Esophagus squamous epithelium (tissue), 4 donors: ENCODE measurements at regions not wholly inside any gene's neighbourhood (a gene's known extent, or its start where the extent isn't known, plus 50 kb on each side); places are given as distances from the start of the nearest gene placed in this dataset.

Experiments
- POLR2A ChIP-seq, 4 donors: fragments of 450-650 bp; IDR thresholded peaks; one replicate each; pipeline ENCODE4 v1.6.1; 2017; ENCODE audit warnings: antibody characterized with exemption in 4 of 4, mild to moderate bottlenecking in 4 of 4, moderate library complexity in 3 of 4
- TF ChIP-seq, protein P1 (sequence below), 6 experiments: fragments of 450-650 bp in 4 of 6; fragments of 200-600 bp in 2 of 6; sonication (generic) in 2 of 6; IDR thresholded peaks; one replicate each; pipeline ENCODE4 v1.5.1; 2016 to 2019; ENCODE audit warnings: antibody characterized with exemption in 6 of 6, mild to moderate bottlenecking in 4 of 6, moderate library complexity in 4 of 6

DNA sequence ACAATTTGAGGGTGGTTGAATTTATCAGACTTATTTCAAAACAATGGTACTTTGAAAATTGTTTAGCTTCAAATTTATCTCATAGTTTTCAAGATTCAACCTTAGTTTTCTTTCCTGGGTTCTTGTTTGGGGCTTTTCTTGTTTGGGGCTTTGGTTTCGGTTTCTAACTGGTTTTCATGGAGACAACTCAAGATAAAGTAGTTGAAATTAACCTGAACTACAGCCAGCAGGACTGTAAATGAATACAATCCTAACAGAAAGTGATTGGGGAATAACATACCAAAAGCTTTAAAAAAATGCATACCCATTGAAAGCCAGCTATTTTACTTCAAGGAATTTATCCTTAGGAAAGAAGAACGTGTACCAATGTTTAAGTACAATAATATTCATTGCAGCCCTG lies 133.5 kb upstream of the SLC14A2 start:
- TF ChIP-seq, protein P1, sequence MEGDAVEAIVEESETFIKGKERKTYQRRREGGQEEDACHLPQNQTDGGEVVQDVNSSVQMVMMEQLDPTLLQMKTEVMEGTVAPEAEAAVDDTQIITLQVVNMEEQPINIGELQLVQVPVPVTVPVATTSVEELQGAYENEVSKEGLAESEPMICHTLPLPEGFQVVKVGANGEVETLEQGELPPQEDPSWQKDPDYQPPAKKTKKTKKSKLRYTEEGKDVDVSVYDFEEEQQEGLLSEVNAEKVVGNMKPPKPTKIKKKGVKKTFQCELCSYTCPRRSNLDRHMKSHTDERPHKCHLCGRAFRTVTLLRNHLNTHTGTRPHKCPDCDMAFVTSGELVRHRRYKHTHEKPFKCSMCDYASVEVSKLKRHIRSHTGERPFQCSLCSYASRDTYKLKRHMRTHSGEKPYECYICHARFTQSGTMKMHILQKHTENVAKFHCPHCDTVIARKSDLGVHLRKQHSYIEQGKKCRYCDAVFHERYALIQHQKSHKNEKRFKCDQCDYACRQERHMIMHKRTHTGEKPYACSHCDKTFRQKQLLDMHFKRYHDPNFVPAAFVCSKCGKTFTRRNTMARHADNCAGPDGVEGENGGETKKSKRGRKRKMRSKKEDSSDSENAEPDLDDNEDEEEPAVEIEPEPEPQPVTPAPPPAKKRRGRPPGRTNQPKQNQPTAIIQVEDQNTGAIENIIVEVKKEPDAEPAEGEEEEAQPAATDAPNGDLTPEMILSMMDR (IDR thresholded peaks at IDR 0.05) = no peak
- TF ChIP-seq POLR2A (IDR thresholded peaks at IDR 0.05) = no peak
